IPS DF 19.7 (cell line): ENCODE measurements at regions not wholly inside any gene's neighbourhood (a gene's known extent, or its start where the extent isn't known, plus 50 kb on each side); places are given as distances from the start of the nearest gene placed in this dataset.
"Not testable (repeated sequence)": the region's sequence is repeated elsewhere in the genome, so short reads cannot be mapped to it uniquely, and the experiment has no call there.

ENCODE experiments used
- DNase-seq: peaks from one replicate; pipeline ENCODE4 v3.0.0-alpha.2; 2013; ENCODE audit warnings: low read depth, low spot score

- no peak for DNase-seq
Measured at GRCh38 chr12:128083132-128083729, 183.7 kb upstream of the TMEM132C start.

- no peak for DNase-seq
Measured at GRCh38 chr12:128088926-128089325, 178.0 kb upstream of the TMEM132C start.

GRCh38 chr12:128089961-128090360, 177.0 kb upstream of the TMEM132C start:
- no peak for DNase-seq

- no peak for DNase-seq
Measured at GRCh38 chr12:128091101-128091720, 175.8 kb upstream of the TMEM132C start.

GRCh38 chr12:128091951-128092382, 175.0 kb upstream of the TMEM132C start:
- no peak for DNase-seq

- no peak for DNase-seq
Measured at GRCh38 chr12:128098730-128099129, 168.2 kb upstream of the TMEM132C start.

GRCh38 chr12:128103152-128103551, 163.8 kb upstream of the TMEM132C start:
- no peak for DNase-seq

- no peak for DNase-seq
Measured at GRCh38 chr12:128109236-128109635, 157.7 kb upstream of the TMEM132C start.

- DNase-seq = no peak
Measured at GRCh38 chr12:128109636-128110035, 157.3 kb upstream of the TMEM132C start.

- DNase-seq = no peak
Measured at GRCh38 chr12:128111333-128111732, 155.6 kb upstream of the TMEM132C start.

GRCh38 chr12:128111951-128112350, 155.0 kb upstream of the TMEM132C start:
- no peak for DNase-seq

GRCh38 chr12:128113250-128113649, 153.7 kb upstream of the TMEM132C start:
- not testable (repeated sequence) for DNase-seq

- no peak for DNase-seq
Measured at GRCh38 chr12:128114485-128114884, 152.5 kb upstream of the TMEM132C start.

- DNase-seq = no peak
Measured at GRCh38 chr12:128116537-128116936, 150.4 kb upstream of the TMEM132C start.

- no peak for DNase-seq
Measured at GRCh38 chr12:128120035-128120434, 146.9 kb upstream of the TMEM132C start.

GRCh38 chr12:128121424-128121823, 145.5 kb upstream of the TMEM132C start:
- no peak for DNase-seq

GRCh38 chr12:128123096-128123495, 143.9 kb upstream of the TMEM132C start:
- DNase-seq = no peak

GRCh38 chr12:128131955-128132354, 135.0 kb upstream of the TMEM132C start:
- no peak for DNase-seq

GRCh38 chr12:128133321-128134073, 133.5 kb upstream of the TMEM132C start:
- DNase-seq = no peak

- DNase-seq = no peak
Measured at GRCh38 chr12:128137140-128137539, 129.8 kb upstream of the TMEM132C start.

- no peak for DNase-seq
Measured at GRCh38 chr12:128138125-128138524, 128.8 kb upstream of the TMEM132C start.

GRCh38 chr12:128140551-128140950, 126.4 kb upstream of the TMEM132C start:
- DNase-seq = no peak

GRCh38 chr12:128150961-128151360, 116.0 kb upstream of the TMEM132C start:
- no peak for DNase-seq
